ENCODE measurements at regions not wholly inside any gene's neighbourhood (a gene's known extent, or its start where the extent isn't known, plus 50 kb on each side); places are given as distances from the start of the nearest gene placed in this dataset.

GRCh38 chr6:169028343-169028742 lies 225.3 kb downstream of the THBS2 start:
- no peak for TF ChIP-seq CTCF (IDR thresholded peaks at IDR 0.05)
- Histone ChIP-seq H3K36me3 (no peaks in the 10 kb centered on the region), H3K27me3 (no peaks in the 10 kb centered on the region), H3K9me3 (no peaks in the 10 kb centered on the region), H3K4me1 (no peaks in the 10 kb centered on the region), H3K9ac (ENCODE audit: low read depth in 2 of 2, low read length in 2 of 2) (no peak overlapping the region), H3K4me3 (no peak overlapping the region), H3K27ac (no peak overlapping the region)
- no peak for DNase-seq
- intact Hi-C loops (cut with DNase I), result no loop called here

- Histone ChIP-seq H3K4me1 (no peaks in the 10 kb centered on the region), H3K9ac (ENCODE audit: low read depth in 2 of 2, low read length in 2 of 2) (no peak overlapping the region), H3K9me3 (no peaks in the 10 kb centered on the region), H3K36me3 (no peaks in the 10 kb centered on the region), H3K27ac (no peak overlapping the region), H3K4me3 (no peak overlapping the region), H3K27me3 (no peaks in the 10 kb centered on the region)
- no peak for DNase-seq
- intact Hi-C loops (cut with DNase I), result no loop called here
- TF ChIP-seq CTCF (IDR thresholded peaks at IDR 0.05), result no peak
Observed at GRCh38 chr6:169026175-169026574, 227.5 kb downstream of the THBS2 start.

GRCh38 chr6:169024047-169024660 lies 229.5 kb downstream of the THBS2 start:
- no peak for DNase-seq
- no peaks in the 10 kb centered on the region for H3K4me1 ChIP-seq
- H3K27me3 ChIP-seq, result no peaks in the 10 kb centered on the region
- H3K36me3 ChIP-seq, result no peaks in the 10 kb centered on the region
- H3K4me3 ChIP-seq, result no peak overlapping the region
- intact Hi-C loops (cut with DNase I), result no loop called here
- H3K27ac ChIP-seq, result no peak overlapping the region
- TF ChIP-seq CTCF (IDR thresholded peaks at IDR 0.05), result no peak
- no peaks in the 10 kb centered on the region for H3K9me3 ChIP-seq
- no peak overlapping the region for H3K9ac ChIP-seq (ENCODE audit: low read depth in 2 of 2, low read length in 2 of 2)

GRCh38 chr6:169023161-169023874 lies 230.3 kb downstream of the THBS2 start:
- H3K4me3 ChIP-seq, result no peak overlapping the region
- DNase-seq, result no peak
- intact Hi-C loops (cut with DNase I), result no loop called here
- no peak overlapping the region for H3K9ac ChIP-seq (ENCODE audit: low read depth in 2 of 2, low read length in 2 of 2)
- H3K27me3 ChIP-seq, result no peaks in the 10 kb centered on the region
- H3K9me3 ChIP-seq, result no peaks in the 10 kb centered on the region
- no peak for TF ChIP-seq CTCF (IDR thresholded peaks at IDR 0.05)
- no peaks in the 10 kb centered on the region for H3K4me1 ChIP-seq
- no peak overlapping the region for H3K27ac ChIP-seq
- no peaks in the 10 kb centered on the region for H3K36me3 ChIP-seq

- no peak overlapping the region for H3K27ac ChIP-seq
- H3K4me3 ChIP-seq, result no peak overlapping the region
- H3K27me3 ChIP-seq, result no peaks in the 10 kb centered on the region
- no peaks in the 10 kb centered on the region for H3K4me1 ChIP-seq
- intact Hi-C loops (cut with DNase I), result no loop called here
- H3K9me3 ChIP-seq, result no peaks in the 10 kb centered on the region
- H3K9ac ChIP-seq (ENCODE audit: low read depth in 2 of 2, low read length in 2 of 2), result no peak overlapping the region
- TF ChIP-seq CTCF (IDR thresholded peaks at IDR 0.05), result no peak
- DNase-seq, result no peak
- H3K36me3 ChIP-seq, result no peaks in the 10 kb centered on the region
Observed at GRCh38 chr6:169022079-169022478, 231.6 kb downstream of the THBS2 start.
